ENCODE measurements at regions not wholly inside any gene's neighbourhood (a gene's known extent, or its start where the extent isn't known, plus 50 kb on each side); places are given as distances from the start of the nearest gene placed in this dataset.

- intact Hi-C loops (cut with DNase I, micrococcal nuclease): no loop called here
- Histone ChIP-seq H3K9me3 (no peaks in the 10 kb centered on the region), H3K4me1 (ENCODE audit: low read depth) (no peaks in the 10 kb centered on the region), H3K36me3 (ENCODE audit: low read depth) (no peaks in the 10 kb centered on the region), H3K4me3 (no peak overlapping the region)
- no peak for ATAC-seq
- TF ChIP-seq CTCF (IDR thresholded peaks at IDR 0.05): no peak
- no peak for DNase-seq
Measured at GRCh38 chr6:85010865-85011264, 246.5 kb upstream of the TBX18 start.

- ATAC-seq: no peak
- no peaks in the 10 kb centered on the region for H3K4me1 ChIP-seq (ENCODE audit: low read depth)
- no peak for DNase-seq
- TF ChIP-seq CTCF (IDR thresholded peaks at IDR 0.05): no peak
- no peaks in the 10 kb centered on the region for H3K36me3 ChIP-seq (ENCODE audit: low read depth)
- H3K9me3 ChIP-seq: no peaks in the 10 kb centered on the region
- intact Hi-C loops (cut with DNase I, micrococcal nuclease): no loop called here
- no peak overlapping the region for H3K4me3 ChIP-seq
Measured at GRCh38 chr6:85008296-85009009, 244.1 kb upstream of the TBX18 start.

GRCh38 chr6:85006362-85006761, 242.0 kb upstream of the TBX18 start:
- H3K9me3 ChIP-seq: no peaks in the 10 kb centered on the region
- intact Hi-C loops (cut with DNase I, micrococcal nuclease): no loop called here
- no peaks in the 10 kb centered on the region for H3K4me1 ChIP-seq (ENCODE audit: low read depth)
- no peak overlapping the region for H3K4me3 ChIP-seq
- DNase-seq (no peak), ATAC-seq (no peak)
- no peak for TF ChIP-seq CTCF (IDR thresholded peaks at IDR 0.05)
- H3K36me3 ChIP-seq (ENCODE audit: low read depth): no peaks in the 10 kb centered on the region

- Histone ChIP-seq H3K9me3 (no peaks in the 10 kb centered on the region), H3K36me3 (ENCODE audit: low read depth) (no peaks in the 10 kb centered on the region), H3K4me3 (no peak overlapping the region), H3K4me1 (ENCODE audit: low read depth) (no peaks in the 10 kb centered on the region)
- intact Hi-C loops (cut with DNase I, micrococcal nuclease): no loop called here
- no peak for DNase-seq
- no peak for TF ChIP-seq CTCF (IDR thresholded peaks at IDR 0.05)
- no peak for ATAC-seq
Measured at GRCh38 chr6:85005494-85005893, 241.1 kb upstream of the TBX18 start.

- H3K4me3 ChIP-seq: no peak overlapping the region
- ATAC-seq: no peak
- intact Hi-C loops (cut with DNase I, micrococcal nuclease): no loop called here
- TF ChIP-seq CTCF (IDR thresholded peaks at IDR 0.05): no peak
- H3K36me3 ChIP-seq (ENCODE audit: low read depth): no peaks in the 10 kb centered on the region
- DNase-seq: no peak
- no peaks in the 10 kb centered on the region for H3K9me3 ChIP-seq
- H3K4me1 ChIP-seq (ENCODE audit: low read depth): no peaks in the 10 kb centered on the region
Measured at GRCh38 chr6:85004361-85004995, 240.1 kb upstream of the TBX18 start.
